ENCODE measurements at regions not wholly inside any gene's neighbourhood (a gene's known extent, or its start where the extent isn't known, plus 50 kb on each side); places are given as distances from the start of the nearest gene placed in this dataset.

DNA sequence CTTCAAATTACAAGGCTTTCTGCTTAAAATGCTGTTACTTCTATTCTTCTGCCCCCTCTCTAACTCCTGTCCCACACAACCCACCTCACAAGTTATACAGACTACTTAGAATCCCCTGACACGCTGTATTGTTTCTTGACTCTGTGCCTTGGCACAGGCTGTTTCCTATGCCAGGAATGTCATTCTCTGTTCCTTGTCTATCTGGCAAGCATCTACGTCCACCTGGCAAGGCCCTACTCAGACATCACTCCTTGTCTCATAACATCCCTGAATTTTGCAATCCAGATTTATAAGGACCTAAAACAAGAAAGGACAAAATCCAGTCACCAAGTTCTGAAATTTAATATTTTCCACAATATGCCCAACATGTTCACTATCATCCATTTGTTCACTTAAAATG is 182.0 kb upstream of the CHRM3 start:
- TF ChIP-seq, protein P1, sequence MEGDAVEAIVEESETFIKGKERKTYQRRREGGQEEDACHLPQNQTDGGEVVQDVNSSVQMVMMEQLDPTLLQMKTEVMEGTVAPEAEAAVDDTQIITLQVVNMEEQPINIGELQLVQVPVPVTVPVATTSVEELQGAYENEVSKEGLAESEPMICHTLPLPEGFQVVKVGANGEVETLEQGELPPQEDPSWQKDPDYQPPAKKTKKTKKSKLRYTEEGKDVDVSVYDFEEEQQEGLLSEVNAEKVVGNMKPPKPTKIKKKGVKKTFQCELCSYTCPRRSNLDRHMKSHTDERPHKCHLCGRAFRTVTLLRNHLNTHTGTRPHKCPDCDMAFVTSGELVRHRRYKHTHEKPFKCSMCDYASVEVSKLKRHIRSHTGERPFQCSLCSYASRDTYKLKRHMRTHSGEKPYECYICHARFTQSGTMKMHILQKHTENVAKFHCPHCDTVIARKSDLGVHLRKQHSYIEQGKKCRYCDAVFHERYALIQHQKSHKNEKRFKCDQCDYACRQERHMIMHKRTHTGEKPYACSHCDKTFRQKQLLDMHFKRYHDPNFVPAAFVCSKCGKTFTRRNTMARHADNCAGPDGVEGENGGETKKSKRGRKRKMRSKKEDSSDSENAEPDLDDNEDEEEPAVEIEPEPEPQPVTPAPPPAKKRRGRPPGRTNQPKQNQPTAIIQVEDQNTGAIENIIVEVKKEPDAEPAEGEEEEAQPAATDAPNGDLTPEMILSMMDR (conservative IDR thresholded peaks at IDR 0.05): no peak
- no peak for TF ChIP-seq EZH2 (IDR thresholded peaks at IDR 0.05; ENCODE audit: low read depth)
